ENCODE measurements at regions not wholly inside any gene's neighbourhood (a gene's known extent, or its start where the extent isn't known, plus 50 kb on each side); places are given as distances from the start of the nearest gene placed in this dataset.

- POLR2A ChIA-PET: no interaction called here
- no peak overlapping the region for H3K4me3 Mint-ChIP-seq
- peaks cover 2% of the 10 kb centered on the region for H3K27me3 Mint-ChIP-seq (ENCODE audit: low read depth)
- no peak for DNase-seq
- no peak for ATAC-seq
- CTCF ChIA-PET: no interaction called here
- no peaks in the 10 kb centered on the region for H3K4me1 Mint-ChIP-seq (ENCODE audit: low read depth)
- no peaks in the 10 kb centered on the region for H3K9me3 Mint-ChIP-seq (ENCODE audit: insufficient read depth)
- H3K36me3 Mint-ChIP-seq (ENCODE audit: low read depth): no peaks in the 10 kb centered on the region
- no peak overlapping the region for H3K27ac Mint-ChIP-seq
These were observed 382.4 kb downstream of the TMEM167A start for GRCh38 chr5:82694711-82695285.

- no peak overlapping the region for H3K4me3 Mint-ChIP-seq
- no peaks in the 10 kb centered on the region for H3K27me3 Mint-ChIP-seq (ENCODE audit: low read depth)
- ChIA-PET POLR2A (no interaction called here), CTCF (no interaction called here)
- no peak overlapping the region for H3K27ac Mint-ChIP-seq
- ATAC-seq: no peak
- no peak for DNase-seq
- no peaks in the 10 kb centered on the region for H3K4me1 Mint-ChIP-seq (ENCODE audit: low read depth)
- H3K9me3 Mint-ChIP-seq (ENCODE audit: insufficient read depth): no peaks in the 10 kb centered on the region
- no peaks in the 10 kb centered on the region for H3K36me3 Mint-ChIP-seq (ENCODE audit: low read depth)
These were observed 384.4 kb downstream of the TMEM167A start for GRCh38 chr5:82692826-82693225.

- ChIA-PET POLR2A (no interaction called here), CTCF (no interaction called here)
- H3K36me3 Mint-ChIP-seq (ENCODE audit: low read depth): peaks cover 14% of the 10 kb centered on the region
- H3K27ac Mint-ChIP-seq: no peak overlapping the region
- H3K4me1 Mint-ChIP-seq (ENCODE audit: low read depth): peaks cover 1% of the 10 kb centered on the region
- DNase-seq (no peak), ATAC-seq (no peak)
- H3K4me3 Mint-ChIP-seq: no peak overlapping the region
- peaks cover 2% of the 10 kb centered on the region for H3K27me3 Mint-ChIP-seq (ENCODE audit: low read depth)
- H3K9me3 Mint-ChIP-seq (ENCODE audit: insufficient read depth): peaks cover 19% of the 10 kb centered on the region
These were observed 392.5 kb downstream of the TMEM167A start for GRCh38 chr5:82684659-82685058.

GRCh38 chr5:82684165-82684564 is 393.0 kb downstream of the TMEM167A start:
- CTCF ChIA-PET: no interaction called here

GRCh38 chr5:82679660-82680059 is 397.5 kb downstream of the TMEM167A start:
- POLR2A ChIA-PET: no interaction called here
- no peak overlapping the region for H3K27ac Mint-ChIP-seq
- peaks cover 59% of the 10 kb centered on the region for H3K9me3 Mint-ChIP-seq (ENCODE audit: insufficient read depth)
- CTCF ChIA-PET: no interaction called here
- peaks cover 49% of the 10 kb centered on the region for H3K36me3 Mint-ChIP-seq (ENCODE audit: low read depth)
- ATAC-seq: no peak
- no peak for DNase-seq
- H3K27me3 Mint-ChIP-seq (ENCODE audit: low read depth): no peaks in the 10 kb centered on the region
- no peak overlapping the region for H3K4me3 Mint-ChIP-seq
- H3K4me1 Mint-ChIP-seq (ENCODE audit: low read depth): peaks cover 29% of the 10 kb centered on the region

More at GRCh38 chr5:82684165-82684564, 393.0 kb downstream of the TMEM167A start:
- Mint-ChIP-seq H3K27me3 (ENCODE audit: low read depth) (peaks cover 2% of the 10 kb centered on the region), H3K27ac (no peak overlapping the region), H3K4me3 (no peak overlapping the region), H3K9me3 (ENCODE audit: insufficient read depth) (peaks cover 24% of the 10 kb centered on the region), H3K36me3 (ENCODE audit: low read depth) (peaks cover 16% of the 10 kb centered on the region), H3K4me1 (ENCODE audit: low read depth) (peaks cover 1% of the 10 kb centered on the region)
- DNase-seq: no peak
- ATAC-seq: no peak
- POLR2A ChIA-PET: no interaction called here

GRCh38 chr5:82676661-82677060 is 398.5 kb upstream of the RPS23 start:
- peaks cover 74% of the 10 kb centered on the region for H3K9me3 Mint-ChIP-seq (ENCODE audit: insufficient read depth)
- ATAC-seq (peak; percentile 95), DNase-seq (peak; percentile 61)
- peaks cover 4% of the 10 kb centered on the region for H3K27me3 Mint-ChIP-seq (ENCODE audit: low read depth)
- peaks cover 48% of the 10 kb centered on the region for H3K4me1 Mint-ChIP-seq (ENCODE audit: low read depth)
- H3K4me3 Mint-ChIP-seq: peak overlapping the region; percentile 45
- H3K36me3 Mint-ChIP-seq (ENCODE audit: low read depth): peaks cover 72% of the 10 kb centered on the region
- ChIA-PET POLR2A (interaction anchor here (0.7 kb wide), 1 partner anchor 890 kb away, joined by 3 read pairs; no protein-coding TSS in a partner anchor), CTCF (no interaction called here)
- H3K27ac Mint-ChIP-seq: peak overlapping the region; percentile 86

- H3K9me3 Mint-ChIP-seq (ENCODE audit: insufficient read depth): peaks cover 65% of the 10 kb centered on the region
- no peak overlapping the region for H3K4me3 Mint-ChIP-seq
- peaks cover 6% of the 10 kb centered on the region for H3K27me3 Mint-ChIP-seq (ENCODE audit: low read depth)
- H3K36me3 Mint-ChIP-seq (ENCODE audit: low read depth): peaks cover 66% of the 10 kb centered on the region
- ChIA-PET CTCF (no interaction called here), POLR2A (no interaction called here)
- H3K27ac Mint-ChIP-seq: no peak overlapping the region
- DNase-seq (no peak), ATAC-seq (no peak)
- peaks cover 48% of the 10 kb centered on the region for H3K4me1 Mint-ChIP-seq (ENCODE audit: low read depth)
These were observed 396.5 kb upstream of the RPS23 start for GRCh38 chr5:82674671-82675070.

- Mint-ChIP-seq H3K4me3 (no peak overlapping the region), H3K36me3 (ENCODE audit: low read depth) (peaks cover 62% of the 10 kb centered on the region), H3K4me1 (ENCODE audit: low read depth) (peaks cover 46% of the 10 kb centered on the region), H3K27ac (no peak overlapping the region), H3K27me3 (ENCODE audit: low read depth) (peaks cover 6% of the 10 kb centered on the region), H3K9me3 (ENCODE audit: insufficient read depth) (peaks cover 59% of the 10 kb centered on the region)
- POLR2A ChIA-PET: no interaction called here
- CTCF ChIA-PET: interaction anchor here (1.3 kb wide), 1 partner anchor 300 kb away, joined by 3 read pairs; no protein-coding TSS in a partner anchor
- no peak for ATAC-seq
- no peak for DNase-seq
These were observed 395.1 kb upstream of the RPS23 start for GRCh38 chr5:82673057-82673809.

GRCh38 chr5:82670692-82671091 is 392.5 kb upstream of the RPS23 start:
- Mint-ChIP-seq H3K4me3 (no peak overlapping the region), H3K27ac (no peak overlapping the region), H3K27me3 (ENCODE audit: low read depth) (peaks cover 10% of the 10 kb centered on the region), H3K9me3 (ENCODE audit: insufficient read depth) (peaks cover 36% of the 10 kb centered on the region), H3K4me1 (ENCODE audit: low read depth) (peaks cover 24% of the 10 kb centered on the region), H3K36me3 (ENCODE audit: low read depth) (peaks cover 41% of the 10 kb centered on the region)
- CTCF ChIA-PET: no interaction called here
- ATAC-seq: no peak
- no peak for DNase-seq
- POLR2A ChIA-PET: no interaction called here

GRCh38 chr5:82669720-82670119 is 391.6 kb upstream of the RPS23 start:
- peaks cover 26% of the 10 kb centered on the region for H3K9me3 Mint-ChIP-seq (ENCODE audit: insufficient read depth)
- CTCF ChIA-PET: no interaction called here
- peaks cover 32% of the 10 kb centered on the region for H3K36me3 Mint-ChIP-seq (ENCODE audit: low read depth)
- POLR2A ChIA-PET: no interaction called here
- DNase-seq (no peak), ATAC-seq (no peak)
- no peak overlapping the region for H3K27ac Mint-ChIP-seq
- H3K4me3 Mint-ChIP-seq: no peak overlapping the region
- peaks cover 10% of the 10 kb centered on the region for H3K27me3 Mint-ChIP-seq (ENCODE audit: low read depth)
- H3K4me1 Mint-ChIP-seq (ENCODE audit: low read depth): peaks cover 24% of the 10 kb centered on the region

GRCh38 chr5:82666312-82666711 is 388.2 kb upstream of the RPS23 start:
- Mint-ChIP-seq H3K9me3 (ENCODE audit: insufficient read depth) (peaks cover 2% of the 10 kb centered on the region), H3K4me1 (ENCODE audit: low read depth) (peaks cover 7% of the 10 kb centered on the region), H3K4me3 (no peak overlapping the region), H3K27me3 (ENCODE audit: low read depth) (peaks cover 4% of the 10 kb centered on the region), H3K27ac (no peak overlapping the region), H3K36me3 (ENCODE audit: low read depth) (peaks cover 2% of the 10 kb centered on the region)
- POLR2A ChIA-PET: no interaction called here
- DNase-seq: no peak
- no peak for ATAC-seq
- CTCF ChIA-PET: no interaction called here

GRCh38 chr5:82664732-82665131 is 386.6 kb upstream of the RPS23 start:
- Mint-ChIP-seq H3K27ac (no peak overlapping the region), H3K9me3 (ENCODE audit: insufficient read depth) (no peaks in the 10 kb centered on the region), H3K36me3 (ENCODE audit: low read depth) (no peaks in the 10 kb centered on the region), H3K27me3 (ENCODE audit: low read depth) (peaks cover 4% of the 10 kb centered on the region), H3K4me1 (ENCODE audit: low read depth) (peaks cover 7% of the 10 kb centered on the region), H3K4me3 (no peak overlapping the region)
- ATAC-seq: no peak
- ChIA-PET CTCF (no interaction called here), POLR2A (no interaction called here)
- DNase-seq: no peak

All from activated CD8-positive, alpha-beta T cell treated with anti-CD3 and anti-CD28 coated beads, Interleukin-2, amount 10 ng/mL, durations not matched to agents 7 days and 5 days (primary cell).